Activated naive CD8-positive, alpha-beta T cell treated with anti-CD3 and anti-CD28 coated beads, Interleukin-2, amount 50 U/mL, for 24 hours (primary cell): ENCODE measurements at regions not wholly inside any gene's neighbourhood (a gene's known extent, or its start where the extent isn't known, plus 50 kb on each side); places are given as distances from the start of the nearest gene placed in this dataset.
A peak's percentile ranks its signal among the peaks of the same experiment; 100 is the strongest.
"Not testable (repeated sequence)": the region's sequence is repeated elsewhere in the genome, so short reads cannot be mapped to it uniquely, and the experiment has no call there.

ENCODE experiments used
- ATAC-seq: fragments of 150-1000 bp; cut with Tn5 transposase; one replicate; pipeline ENCODE4 v1.10.0; 2021
- DNase-seq: peaks from one replicate; pipeline ENCODE4 v3.0.0; 2021
- H3K27ac Mint-ChIP-seq: one replicate; pipeline ENCODE4 v1.8.0; 2021; ENCODE audit warnings: mild to moderate bottlenecking, mixed read lengths
- H3K27me3 Mint-ChIP-seq: one replicate; pipeline ENCODE4 v1.8.0; 2021; ENCODE audit warnings: mixed read lengths
- H3K36me3 Mint-ChIP-seq: one replicate; pipeline ENCODE4 v1.8.0; 2021; ENCODE audit warnings: low read depth, mixed read lengths
- H3K4me1 Mint-ChIP-seq: one replicate; pipeline ENCODE4 v1.8.0; 2021; ENCODE audit warnings: mixed read lengths
- H3K4me3 Mint-ChIP-seq: one replicate; pipeline ENCODE4 v1.8.0; 2021; ENCODE audit warnings: mild to moderate bottlenecking, moderate library complexity, mixed read lengths
- H3K9me3 Mint-ChIP-seq: one replicate; pipeline ENCODE4 v1.8.0; 2021; ENCODE audit warnings: mixed read lengths

DNA sequence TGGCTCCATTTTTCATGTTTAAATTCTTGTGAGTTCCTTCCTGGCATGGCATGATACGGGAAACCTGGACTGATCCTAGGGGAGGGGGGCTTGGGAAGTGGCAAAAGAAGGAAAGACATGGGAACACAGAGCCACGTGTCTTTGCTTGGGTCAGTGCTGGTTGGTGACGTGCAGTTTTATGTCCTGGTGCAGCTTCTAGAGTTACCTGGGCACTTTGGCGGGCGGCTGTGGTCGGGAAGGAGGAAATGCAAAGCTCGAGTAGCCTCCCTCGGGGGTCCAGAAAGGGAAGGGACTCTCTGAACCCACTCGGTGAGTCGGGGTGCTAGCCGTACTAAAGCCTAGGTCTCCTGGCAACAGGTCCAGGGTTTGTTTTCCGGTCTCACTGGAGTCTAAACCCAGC is 94.6 kb downstream of the APOB start:
- Mint-ChIP-seq H3K36me3 (no peaks in the 10 kb centered on the region), H3K27ac (no peak overlapping the region), H3K4me1 (no peaks in the 10 kb centered on the region)

DNA sequence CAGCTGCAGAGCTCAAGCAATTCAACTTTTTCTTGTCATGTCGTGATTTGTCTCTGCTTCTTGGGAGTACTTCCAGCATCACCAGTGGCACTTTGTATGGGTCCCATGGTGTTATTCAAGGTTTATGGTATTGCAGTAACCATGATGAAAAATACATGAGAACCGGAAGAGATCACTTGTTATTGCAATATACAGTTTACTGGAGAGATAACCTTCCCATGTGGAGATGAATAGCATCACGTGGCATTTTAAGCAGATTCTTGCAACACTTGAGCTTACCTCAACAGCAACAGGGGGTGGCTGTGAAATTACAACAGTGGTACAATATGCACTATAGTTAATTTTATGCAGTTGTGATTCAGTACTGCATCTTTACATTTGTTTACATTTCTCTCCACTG is 97.4 kb downstream of the APOB start:
- Mint-ChIP-seq H3K36me3 (no peaks in the 10 kb centered on the region), H3K9me3 (no peaks in the 10 kb centered on the region), H3K4me3 (no peak overlapping the region), H3K27ac (no peak overlapping the region), H3K27me3 (no peaks in the 10 kb centered on the region), H3K4me1 (no peaks in the 10 kb centered on the region)
- no peak for ATAC-seq
- no peak for DNase-seq

More for the DNA sequence above, 94.6 kb downstream of the APOB start:
- ATAC-seq = no peak
- Mint-ChIP-seq H3K27me3 (no peaks in the 10 kb centered on the region), H3K4me3 (no peak overlapping the region), H3K9me3 (no peaks in the 10 kb centered on the region)
- DNase-seq = no peak

DNA sequence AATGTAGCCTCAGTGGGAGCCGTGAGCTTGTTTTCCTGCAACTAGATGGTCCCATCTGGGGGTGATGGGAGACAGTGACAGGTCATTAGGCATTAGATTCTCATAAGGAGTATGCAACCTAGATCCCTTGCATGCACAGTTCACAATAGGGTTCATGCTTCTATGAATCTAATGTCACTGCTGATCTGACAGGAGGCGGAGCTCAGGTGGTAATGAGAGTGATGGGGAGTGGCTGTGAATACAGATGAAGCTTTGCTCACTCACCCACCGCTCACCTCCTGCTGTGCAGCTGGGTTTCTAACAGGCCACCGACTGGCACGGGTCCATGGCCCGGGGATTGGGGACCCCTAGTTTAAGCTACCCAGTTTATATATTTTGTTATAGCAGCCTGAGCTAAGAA is 100.2 kb downstream of the APOB start:
- H3K4me1 Mint-ChIP-seq, H3K27ac Mint-ChIP-seq, DNase-seq, H3K36me3 Mint-ChIP-seq, ATAC-seq, H3K4me3 Mint-ChIP-seq, H3K9me3 Mint-ChIP-seq, H3K27me3 Mint-ChIP-seq: not testable (repeated sequence)

DNA sequence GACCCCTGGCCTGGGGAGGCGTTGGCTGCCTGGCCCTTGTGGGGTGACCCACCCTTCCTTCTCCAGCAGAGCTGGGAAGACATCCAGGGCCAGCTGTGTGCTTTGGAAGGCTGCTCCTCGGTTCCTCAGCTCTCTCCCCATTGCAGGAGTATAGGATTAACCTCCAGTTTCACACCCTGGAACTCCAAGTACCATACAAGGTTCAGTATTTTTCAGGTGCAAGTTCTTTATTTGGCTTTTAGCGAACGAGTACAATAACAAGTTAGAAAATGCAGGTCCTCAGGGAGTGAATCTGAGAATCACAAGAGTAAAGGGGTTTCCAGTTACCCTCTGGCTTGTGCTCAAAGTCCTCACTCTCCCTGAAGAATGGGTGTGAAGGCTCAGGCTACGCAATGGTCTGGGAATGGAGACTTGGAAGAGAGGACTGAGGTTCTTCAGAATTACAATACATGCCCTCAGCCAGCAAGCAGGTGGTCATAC is 101.2 kb downstream of the APOB start:
- Mint-ChIP-seq H3K4me1 (no peaks in the 10 kb centered on the region), H3K9me3 (no peaks in the 10 kb centered on the region), H3K4me3 (no peak overlapping the region), H3K27me3 (peaks cover 9% of the 10 kb centered on the region), H3K27ac (no peak overlapping the region), H3K36me3 (no peaks in the 10 kb centered on the region)
- DNase-seq (no peak), ATAC-seq (no peak)

DNA sequence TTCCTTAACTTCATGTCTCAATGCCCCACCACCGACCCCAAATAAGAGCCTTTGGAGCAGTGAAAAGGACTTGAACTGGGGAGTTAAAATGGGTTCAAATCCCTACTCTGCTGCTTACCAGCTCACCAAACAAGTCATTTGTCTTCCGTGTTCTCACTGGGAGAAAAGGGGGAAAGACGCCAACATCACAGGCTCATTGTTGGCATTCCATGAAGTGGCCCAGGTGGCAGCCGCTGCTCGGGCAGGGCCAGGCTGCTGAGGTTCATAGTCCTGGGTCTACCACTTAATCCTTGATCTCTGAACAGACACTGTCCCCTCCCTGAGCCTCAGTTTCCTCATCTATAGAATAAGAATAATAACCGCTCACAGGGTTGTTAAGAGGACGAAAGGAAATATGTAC is 103.0 kb downstream of the APOB start:
- Mint-ChIP-seq H3K4me1 (no peaks in the 10 kb centered on the region), H3K27me3 (peaks cover 11% of the 10 kb centered on the region), H3K36me3 (no peaks in the 10 kb centered on the region), H3K9me3 (no peaks in the 10 kb centered on the region), H3K4me3 (no peak overlapping the region), H3K27ac (no peak overlapping the region)
- ATAC-seq = no peak
- DNase-seq = no peak

DNA sequence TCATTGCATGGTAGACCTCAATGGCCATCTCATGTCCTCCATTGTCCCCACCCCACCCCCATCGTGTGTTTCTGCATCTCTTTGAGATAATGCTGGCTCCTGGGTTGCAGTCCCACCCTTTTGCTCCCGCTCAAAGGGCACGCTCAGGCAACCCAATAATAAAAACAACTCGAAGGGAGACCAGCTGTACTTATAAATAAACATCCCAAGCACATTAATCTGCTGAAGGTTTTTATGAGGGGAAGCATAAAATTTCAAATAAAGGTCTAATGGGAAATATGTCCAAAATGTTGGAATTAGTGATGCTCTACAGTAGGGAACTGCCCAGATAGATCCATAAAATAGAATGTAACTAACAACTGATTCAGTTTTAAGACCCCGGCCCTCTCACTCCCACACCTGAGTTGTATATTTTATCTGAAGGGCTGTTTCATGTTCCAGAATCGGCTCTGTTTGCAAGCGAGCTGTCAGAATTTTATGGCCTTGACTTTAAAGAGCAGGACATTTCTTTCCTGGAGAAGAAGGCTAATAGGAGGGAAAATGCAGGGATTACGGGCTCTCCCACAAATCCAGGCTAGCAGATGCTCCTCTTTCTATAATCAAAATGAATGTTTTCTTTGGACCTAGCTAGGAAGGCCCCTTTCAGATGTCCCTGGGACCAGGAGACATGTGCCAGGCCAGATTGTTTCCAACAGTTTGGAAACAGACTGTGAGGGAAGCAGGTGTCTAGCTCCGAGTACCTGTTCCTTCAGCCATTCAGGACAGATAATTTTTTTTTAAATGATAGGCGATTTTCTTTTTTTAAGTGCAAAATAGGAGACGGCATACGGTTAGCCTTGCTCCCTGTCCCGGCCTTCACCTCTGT is 103.7 kb downstream of the APOB start:
- Mint-ChIP-seq H3K36me3 (no peaks in the 10 kb centered on the region), H3K4me1 (no peaks in the 10 kb centered on the region), H3K27ac (no peak overlapping the region), H3K4me3 (no peak overlapping the region), H3K27me3 (peaks cover 11% of the 10 kb centered on the region), H3K9me3 (no peaks in the 10 kb centered on the region)
- DNase-seq (no peak), ATAC-seq (no peak)

DNA sequence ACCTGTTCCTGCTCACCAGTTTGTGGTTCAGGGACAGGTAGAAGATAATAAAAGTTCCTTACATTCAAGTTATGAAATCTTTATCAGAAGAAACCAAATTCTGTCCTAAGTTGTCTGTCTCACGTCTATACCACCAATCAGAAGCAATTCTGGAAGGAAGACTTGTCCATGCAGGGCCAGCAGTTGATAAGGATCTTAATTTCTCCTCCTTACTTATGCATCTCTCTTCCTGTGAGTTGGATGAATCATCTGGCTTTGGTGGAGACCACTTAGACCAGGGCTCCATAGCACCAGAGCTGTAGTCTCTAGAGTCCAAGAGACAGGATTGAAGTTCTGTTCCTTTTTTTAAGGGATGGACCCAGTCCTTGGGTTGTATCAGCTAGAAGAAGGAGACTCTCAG is 106.5 kb downstream of the APOB start:
- Mint-ChIP-seq H3K9me3 (no peaks in the 10 kb centered on the region), H3K36me3 (no peaks in the 10 kb centered on the region), H3K4me3 (no peak overlapping the region), H3K27me3 (peaks cover 15% of the 10 kb centered on the region), H3K4me1 (no peaks in the 10 kb centered on the region), H3K27ac (no peak overlapping the region)
- DNase-seq = no peak
- no peak for ATAC-seq

DNA sequence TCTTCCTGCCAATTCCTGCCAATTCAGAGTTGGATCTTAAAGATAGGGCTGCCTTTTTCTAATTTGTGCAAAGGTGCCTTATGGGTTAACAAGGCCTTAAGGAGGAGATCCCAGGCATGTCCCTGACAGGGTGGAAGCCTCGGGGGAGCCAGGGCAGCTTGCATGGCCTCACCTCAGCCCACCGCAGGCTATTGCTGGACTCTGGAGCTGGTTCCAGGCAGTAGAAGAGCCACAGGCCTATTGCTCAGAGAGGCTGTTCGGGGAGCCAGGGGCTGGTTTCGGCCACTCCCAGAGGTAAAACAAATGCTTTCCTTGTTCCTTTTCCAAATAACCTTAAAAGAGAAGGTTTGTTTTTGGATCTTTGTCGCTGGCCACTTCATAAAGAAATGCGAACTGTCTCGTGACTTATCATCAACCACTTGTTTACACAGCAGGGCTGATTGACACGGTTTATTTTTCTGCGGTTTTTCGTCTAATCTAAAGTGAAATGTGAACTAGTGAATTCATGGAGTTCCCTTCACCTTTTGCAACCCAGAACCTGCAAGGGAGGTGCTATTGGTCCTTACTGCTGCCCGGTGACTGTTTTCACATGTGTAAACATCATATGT is 108.6 kb downstream of the APOB start:
- Mint-ChIP-seq H3K27me3 (peaks cover 20% of the 10 kb centered on the region), H3K4me1 (no peaks in the 10 kb centered on the region), H3K4me3 (no peak overlapping the region)

DNA sequence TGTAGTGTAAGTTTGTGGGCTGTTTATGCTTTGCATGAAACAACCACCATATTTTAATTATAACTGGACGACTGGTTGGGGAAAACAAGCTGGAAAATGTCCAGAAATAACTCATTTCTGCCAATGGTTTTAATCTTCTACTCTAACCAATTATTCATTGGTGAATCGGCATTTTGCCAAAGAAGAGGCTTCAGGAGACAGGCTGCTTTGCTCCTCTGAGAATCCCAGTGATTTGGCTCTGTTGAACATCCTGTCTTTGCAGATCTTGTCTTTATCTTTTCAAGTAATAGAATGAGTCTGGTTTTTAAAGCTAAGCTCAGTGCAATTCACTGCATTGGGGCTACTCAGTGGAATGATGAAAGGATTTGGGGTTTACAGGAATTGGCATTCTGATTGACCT is 109.6 kb downstream of the APOB start:
- Mint-ChIP-seq H3K36me3 (no peaks in the 10 kb centered on the region), H3K4me3 (no peak overlapping the region), H3K9me3 (peaks cover 3% of the 10 kb centered on the region), H3K27ac (no peak overlapping the region), H3K27me3 (peaks cover 20% of the 10 kb centered on the region), H3K4me1 (no peaks in the 10 kb centered on the region)
- DNase-seq (no peak), ATAC-seq (no peak)

More for the DNA sequence above, 108.6 kb downstream of the APOB start:
- ATAC-seq (no peak), DNase-seq (no peak)
- H3K9me3 Mint-ChIP-seq = no peaks in the 10 kb centered on the region
- no peak overlapping the region for H3K27ac Mint-ChIP-seq
- H3K36me3 Mint-ChIP-seq = no peaks in the 10 kb centered on the region

DNA sequence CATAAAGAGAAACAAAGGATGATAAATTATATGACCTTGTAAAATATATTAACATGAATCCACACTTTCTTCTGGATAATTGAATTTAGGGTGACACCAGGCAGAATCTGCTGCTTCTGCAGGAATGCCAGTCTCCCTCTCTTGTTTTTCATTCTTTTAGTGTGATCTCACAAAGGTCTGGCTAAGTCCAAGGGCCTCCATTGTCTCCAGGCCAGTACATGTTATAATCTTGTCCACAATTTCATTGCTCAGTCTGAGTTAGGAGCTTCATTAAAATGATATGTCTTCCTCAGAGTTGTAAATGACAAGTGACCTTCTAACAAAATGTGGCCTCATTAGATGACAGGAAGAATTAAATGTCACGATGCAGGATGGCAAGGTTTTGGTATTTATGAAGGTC is 110.2 kb downstream of the APOB start:
- peaks cover 17% of the 10 kb centered on the region for H3K27me3 Mint-ChIP-seq
- DNase-seq (no peak), ATAC-seq (no peak)
- H3K36me3 Mint-ChIP-seq = peaks cover 3% of the 10 kb centered on the region
- no peaks in the 10 kb centered on the region for H3K4me1 Mint-ChIP-seq
- no peak overlapping the region for H3K27ac Mint-ChIP-seq
- no peak overlapping the region for H3K4me3 Mint-ChIP-seq
- H3K9me3 Mint-ChIP-seq = peaks cover 8% of the 10 kb centered on the region

DNA sequence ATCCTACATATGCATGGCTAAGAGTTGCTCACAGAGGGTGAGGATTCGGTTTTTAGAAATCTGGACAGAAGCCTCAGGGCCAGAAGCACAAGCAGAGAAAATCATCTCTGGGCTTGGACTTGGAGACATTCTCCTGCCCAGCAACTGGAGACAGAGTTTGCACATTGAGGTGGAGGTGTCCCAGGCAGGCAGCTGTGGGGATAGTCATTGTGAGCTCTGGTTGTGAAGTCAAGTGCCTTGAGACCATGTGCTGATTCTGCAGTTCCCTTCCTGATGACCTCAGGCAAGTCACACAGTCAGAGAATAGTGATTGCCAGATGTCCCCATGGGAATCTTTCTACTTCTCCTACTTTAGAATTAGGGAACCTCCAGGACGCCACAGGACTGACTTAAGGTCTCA is 108.4 kb upstream of the LDAH start:
- no peak for ATAC-seq
- H3K36me3 Mint-ChIP-seq = peaks cover 3% of the 10 kb centered on the region
- H3K27ac Mint-ChIP-seq = no peak overlapping the region
- H3K9me3 Mint-ChIP-seq = peaks cover 20% of the 10 kb centered on the region
- no peak overlapping the region for H3K4me3 Mint-ChIP-seq
- H3K27me3 Mint-ChIP-seq = peaks cover 15% of the 10 kb centered on the region
- DNase-seq = no peak
- H3K4me1 Mint-ChIP-seq = no peaks in the 10 kb centered on the region

DNA sequence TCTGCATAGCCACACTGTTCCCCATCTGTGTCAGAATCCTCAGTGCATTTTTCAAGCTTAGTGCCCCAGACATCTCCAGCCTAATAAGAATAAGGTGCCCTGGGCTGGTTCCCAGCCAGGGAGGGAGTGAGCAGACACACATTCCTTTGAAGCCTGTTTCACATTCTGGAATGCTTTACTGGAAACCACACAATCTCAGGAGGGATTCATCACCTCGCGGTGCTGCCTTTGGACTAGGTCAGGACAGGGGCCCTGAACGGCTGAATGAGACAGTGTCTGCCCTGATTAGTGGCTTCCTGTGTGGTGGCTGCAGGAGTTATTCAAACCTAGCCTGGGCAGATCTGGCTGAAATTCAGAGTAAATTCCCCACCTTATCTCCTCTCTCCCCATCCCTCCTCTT is 108.0 kb upstream of the LDAH start:
- ATAC-seq (no peak), DNase-seq (no peak)

DNA sequence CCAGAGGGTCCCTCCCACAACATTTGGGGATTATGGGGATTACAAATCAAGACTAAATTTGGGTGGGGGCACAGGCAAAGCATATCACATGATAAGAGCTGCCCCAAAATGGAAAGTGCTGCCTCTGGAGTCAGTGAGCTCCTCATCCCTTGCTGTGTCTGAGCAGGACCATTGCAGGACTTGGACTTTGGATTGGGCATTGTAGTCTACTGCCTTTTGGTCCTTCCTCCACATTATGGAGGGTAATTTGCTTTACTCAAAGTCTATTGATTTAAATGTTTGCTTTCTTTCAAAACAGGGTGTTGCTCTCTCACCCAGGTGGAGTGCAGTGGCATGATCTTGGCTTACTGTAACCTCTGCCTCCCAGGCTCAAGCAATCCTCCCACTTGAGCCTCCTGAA is 106.8 kb upstream of the LDAH start:
- Mint-ChIP-seq H3K27me3 (peaks cover 23% of the 10 kb centered on the region), H3K4me1 (no peaks in the 10 kb centered on the region), H3K27ac (no peak overlapping the region), H3K9me3 (peaks cover 20% of the 10 kb centered on the region), H3K4me3 (no peak overlapping the region), H3K36me3 (peaks cover 3% of the 10 kb centered on the region)
- DNase-seq (no peak), ATAC-seq (no peak)

More for the DNA sequence above, 108.0 kb upstream of the LDAH start:
- Mint-ChIP-seq H3K4me3 (no peak overlapping the region), H3K4me1 (no peaks in the 10 kb centered on the region), H3K36me3 (peaks cover 3% of the 10 kb centered on the region), H3K27ac (no peak overlapping the region), H3K27me3 (peaks cover 19% of the 10 kb centered on the region), H3K9me3 (peaks cover 20% of the 10 kb centered on the region)

DNA sequence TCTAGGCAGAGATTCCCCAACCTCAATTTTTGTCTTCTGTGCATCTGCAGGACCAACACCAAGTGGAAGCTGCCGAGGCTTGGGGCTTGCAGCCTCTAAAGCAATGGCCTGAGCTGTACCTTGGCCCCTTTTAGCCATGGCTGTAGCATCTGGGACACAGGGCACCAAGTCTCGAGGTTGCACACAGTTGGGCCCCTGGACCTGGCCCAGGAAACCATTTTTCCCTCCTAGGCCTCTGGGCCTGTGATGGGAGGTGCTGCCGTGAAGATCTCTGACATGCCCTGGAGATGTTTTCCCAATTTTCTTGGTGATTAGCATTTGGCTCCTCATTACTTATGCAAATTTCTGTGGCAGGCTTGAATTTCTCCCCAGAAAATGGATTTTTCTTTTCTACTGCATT is 105.7 kb upstream of the LDAH start:
- Mint-ChIP-seq H3K4me3 (no peak overlapping the region), H3K36me3 (peaks cover 3% of the 10 kb centered on the region), H3K9me3 (peaks cover 20% of the 10 kb centered on the region), H3K27ac (no peak overlapping the region), H3K27me3 (peaks cover 26% of the 10 kb centered on the region), H3K4me1 (no peaks in the 10 kb centered on the region)
- no peak for DNase-seq
- no peak for ATAC-seq

DNA sequence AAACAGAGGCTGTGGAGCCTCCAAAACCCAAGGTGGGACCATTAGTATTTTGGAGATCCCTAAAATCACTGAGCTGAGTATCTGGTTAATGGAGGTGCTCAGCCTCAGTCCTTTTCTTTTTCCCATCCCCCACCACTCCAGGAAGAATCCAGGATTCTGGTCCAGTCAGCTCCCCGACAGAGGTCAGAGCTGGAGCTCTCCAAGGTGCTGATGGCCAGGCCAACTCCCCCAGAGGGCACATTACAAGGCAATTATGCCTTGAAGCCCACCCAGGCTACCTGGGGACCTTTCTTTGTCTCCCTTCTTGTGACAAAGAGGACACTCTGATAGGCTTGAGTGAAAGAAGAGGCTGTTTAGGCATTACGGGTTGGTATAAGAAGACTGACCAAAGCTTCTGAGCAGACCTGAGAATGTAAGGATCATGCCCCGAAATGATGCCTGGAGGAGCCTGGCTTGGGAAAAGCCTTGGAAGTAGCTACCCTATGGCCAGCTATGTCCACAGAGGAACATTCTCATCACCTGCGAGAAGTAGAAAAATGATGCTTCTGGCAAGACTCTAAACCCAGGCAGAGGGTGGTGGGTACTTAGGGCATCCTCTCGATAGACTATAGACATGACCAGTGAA is 102.5 kb upstream of the LDAH start:
- no peak for ATAC-seq
- Mint-ChIP-seq H3K4me3 (no peak overlapping the region), H3K4me1 (no peaks in the 10 kb centered on the region)

More for the DNA sequence above, 102.5 kb upstream of the LDAH start:
- peak; percentile 6 for DNase-seq
- Mint-ChIP-seq H3K9me3 (peaks cover 20% of the 10 kb centered on the region), H3K36me3 (peaks cover 3% of the 10 kb centered on the region), H3K27ac (no peak overlapping the region), H3K27me3 (peaks cover 19% of the 10 kb centered on the region)
